SKM-1 (cell line): ENCODE measurements at regions not wholly inside any gene's neighbourhood (a gene's known extent, or its start where the extent isn't known, plus 50 kb on each side); places are given as distances from the start of the nearest gene placed in this dataset.

Source experiments
- DNase-seq: peaks from one replicate; lab custom pipeline; 2025; ENCODE audit not compliant: unreplicated experiment; lab: John Stamatoyannopoulos, UW

DNA sequence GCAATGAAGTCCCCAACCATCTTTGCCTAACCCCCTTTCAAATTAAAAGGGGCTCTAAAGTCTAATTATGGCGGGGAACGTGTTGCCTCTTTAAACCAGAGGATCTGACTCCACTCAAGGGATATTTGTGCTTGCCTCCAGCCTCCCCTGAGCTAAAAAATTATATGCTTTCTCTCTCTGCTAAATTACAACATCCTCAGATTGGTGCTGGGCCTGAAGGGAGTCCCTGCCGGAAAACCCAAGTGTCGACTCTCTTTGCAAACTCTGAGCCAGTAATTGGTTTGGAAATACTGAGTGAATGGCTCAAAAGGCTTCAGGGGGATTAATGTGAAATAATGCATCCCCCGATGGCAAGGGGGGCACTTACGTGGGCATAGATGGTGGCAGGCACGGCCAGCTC lies 208.5 kb upstream of the TNRC6C start:
- DNase-seq = no peak

GRCh38 chr17:77750427-77751043 lies 208.0 kb upstream of the TNRC6C start:
- DNase-seq = no peak

- DNase-seq = no peak
Observed at GRCh38 chr17:77753246-77753645, 205.3 kb upstream of the TNRC6C start.

GRCh38 chr17:77753691-77754245 lies 204.7 kb upstream of the TNRC6C start:
- DNase-seq = no peak

DNA sequence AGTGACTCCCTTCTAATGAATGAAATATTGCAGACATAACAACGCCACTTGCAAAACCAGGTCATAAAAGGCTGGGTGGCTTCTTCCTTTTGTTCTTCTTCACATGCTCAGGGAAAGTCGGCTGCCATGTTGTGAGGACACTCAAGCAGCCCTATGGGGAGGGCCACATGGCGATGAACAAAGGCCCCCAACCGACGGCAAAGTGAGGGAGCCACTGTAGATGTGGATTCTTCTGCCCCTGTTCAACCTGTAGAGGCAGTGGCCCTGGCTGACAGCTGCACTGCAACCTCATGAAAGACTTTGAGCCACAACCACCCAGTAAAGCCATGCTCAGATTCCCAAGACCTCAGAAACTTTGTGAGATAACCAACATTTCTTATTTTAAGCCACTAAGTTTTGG lies 203.5 kb upstream of the TNRC6C start:
- DNase-seq = no peak

DNA sequence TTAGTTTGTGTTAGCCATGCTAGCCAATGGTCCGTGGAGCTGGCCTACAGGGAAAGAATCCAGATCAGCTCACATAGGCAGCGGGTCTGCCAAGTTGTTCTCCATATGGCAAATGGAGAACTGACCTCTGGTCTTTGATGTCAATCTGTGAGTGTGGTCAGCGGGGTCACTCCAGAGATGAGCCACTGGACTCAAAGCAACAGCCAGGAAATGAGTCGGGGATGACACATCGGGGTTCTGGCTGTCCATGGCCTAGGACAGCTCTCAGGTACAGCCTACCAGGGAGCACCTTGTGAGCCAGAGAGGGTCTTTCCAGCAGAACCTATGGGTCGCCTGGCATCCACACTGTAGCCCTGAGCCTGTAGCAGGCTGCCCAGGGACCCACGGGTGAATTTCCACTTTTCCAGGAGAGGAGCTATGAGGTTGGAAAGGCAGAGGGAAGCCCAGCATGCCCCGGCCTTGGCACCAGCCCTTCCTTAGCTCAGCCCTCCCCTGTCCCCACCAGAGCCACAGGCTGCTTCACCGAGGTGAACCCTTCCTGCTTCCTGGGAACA lies 203.0 kb upstream of the TNRC6C start:
- no peak for DNase-seq

GRCh38 chr17:77756028-77756427 lies 202.5 kb upstream of the TNRC6C start:
- DNase-seq = no peak

DNA sequence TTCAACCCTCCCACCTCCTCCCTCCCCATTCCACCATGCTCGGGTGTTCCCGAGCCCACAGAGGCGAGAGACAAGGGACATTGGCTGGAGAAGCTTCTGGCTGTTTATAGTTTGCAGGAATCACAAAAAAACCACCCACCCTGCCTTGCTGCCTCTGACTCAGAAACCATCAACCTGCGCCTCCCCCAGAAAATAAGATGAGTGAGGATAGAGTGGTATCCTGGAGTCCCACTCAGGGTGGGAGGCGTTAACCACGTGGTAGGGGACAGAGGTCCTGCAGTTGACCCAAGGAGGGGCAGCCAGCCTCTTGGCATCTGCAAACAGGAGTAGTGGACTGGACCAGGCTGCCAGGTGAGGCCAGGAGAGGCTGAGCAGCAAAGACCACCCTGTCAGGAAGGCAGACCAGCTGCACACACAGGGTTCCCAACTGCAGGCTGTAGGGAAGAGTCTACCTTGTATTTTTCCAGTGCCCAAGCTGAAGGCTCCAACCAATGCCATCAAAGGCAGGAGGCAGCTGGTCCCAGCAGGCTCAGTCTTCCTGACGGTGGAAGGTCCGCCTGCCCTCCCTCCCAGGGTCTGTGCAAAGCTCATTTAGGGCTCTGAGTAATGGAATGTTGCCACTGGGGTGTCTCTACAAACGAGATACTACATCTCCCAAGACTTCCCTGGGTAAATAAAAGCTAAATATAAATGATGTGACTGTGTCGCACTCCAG lies 201.5 kb upstream of the TNRC6C start:
- DNase-seq = no peak

DNA sequence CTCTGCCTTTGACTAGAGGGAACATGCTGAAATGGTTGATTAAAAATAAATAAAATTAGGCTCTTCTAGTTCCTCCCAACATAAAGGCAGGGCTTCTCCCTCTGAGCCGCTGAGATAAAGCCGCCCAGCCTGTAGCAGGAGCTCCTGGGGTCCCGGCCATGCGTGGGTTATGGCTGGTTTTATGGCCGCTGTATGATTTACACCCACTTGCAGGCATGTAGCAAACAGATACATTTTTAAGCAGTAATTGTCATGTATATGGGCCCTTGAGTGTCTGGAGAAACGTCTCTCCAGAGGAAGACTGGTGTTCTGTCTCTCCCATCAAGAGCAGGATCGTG lies 201.0 kb upstream of the TNRC6C start:
- DNase-seq = no peak

DNA sequence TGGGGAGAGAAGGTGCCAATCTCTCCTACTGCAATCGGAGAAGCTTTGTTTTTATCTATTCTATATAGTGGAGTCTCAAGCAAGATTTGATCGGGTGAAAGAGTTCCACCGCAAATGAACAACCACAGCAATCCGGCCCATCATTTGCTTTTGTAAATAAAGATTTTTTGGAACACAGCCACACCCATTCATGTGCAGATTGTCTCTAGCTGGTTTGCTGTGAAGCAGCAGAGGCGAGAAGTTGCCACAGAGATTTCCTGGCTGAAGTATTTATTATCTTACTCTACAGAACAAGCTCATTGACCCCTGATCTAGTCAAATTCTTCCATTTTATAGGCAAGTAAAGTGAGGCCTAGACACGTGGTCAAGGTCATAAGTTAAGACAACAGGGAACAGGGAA lies 195.5 kb upstream of the TNRC6C start:
- no peak for DNase-seq

GRCh38 chr17:77763575-77763974 lies 194.9 kb upstream of the TNRC6C start:
- no peak for DNase-seq

DNA sequence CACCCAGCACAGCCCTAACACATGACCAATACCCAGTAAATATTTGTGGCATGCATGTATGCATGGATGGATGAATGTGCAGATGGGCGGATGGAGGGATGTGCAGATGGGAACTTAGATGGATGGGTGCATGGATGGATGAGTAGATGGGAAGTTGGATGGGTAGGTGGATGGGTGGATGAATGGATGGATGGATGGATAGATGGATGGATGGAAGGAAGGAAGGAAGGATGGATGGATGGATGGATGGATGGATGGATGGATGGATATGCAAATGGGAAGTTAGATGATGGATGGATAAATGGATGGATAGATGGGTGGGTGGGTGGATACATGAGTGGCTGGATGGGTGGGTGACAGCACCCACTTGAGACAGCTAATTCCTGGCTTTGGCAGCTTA lies 193.2 kb upstream of the TNRC6C start:
- no peak for DNase-seq

GRCh38 chr17:77767148-77767547 lies 191.4 kb upstream of the TNRC6C start:
- no peak for DNase-seq

DNA sequence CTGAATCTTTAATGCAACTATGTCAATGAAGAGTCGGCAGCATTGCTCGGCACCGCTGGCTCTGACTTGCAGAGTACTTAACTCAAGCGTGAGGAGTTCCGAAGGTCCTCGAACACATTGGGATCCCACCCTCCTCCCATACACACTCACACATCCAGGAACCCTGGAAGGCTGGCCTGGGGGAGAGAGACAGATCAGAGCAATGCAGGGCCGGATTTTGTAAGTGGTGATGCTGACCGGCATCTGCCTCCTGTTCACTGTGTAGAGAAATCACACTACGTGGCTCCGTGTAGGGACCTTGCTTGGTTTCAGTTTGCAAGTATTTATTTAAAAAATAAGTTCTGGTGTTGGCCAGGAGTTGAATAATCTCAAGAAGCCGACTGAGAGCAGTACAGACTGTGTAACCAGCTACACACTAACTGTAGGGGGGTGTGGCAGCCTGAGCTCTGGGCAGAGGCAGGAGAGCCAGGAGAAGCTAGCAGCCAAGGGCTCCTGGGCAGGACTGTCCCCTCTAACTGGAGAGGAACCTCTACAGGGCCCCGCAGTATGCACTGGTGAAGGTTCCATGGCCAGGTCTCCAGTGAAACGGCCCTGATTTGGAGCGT lies 190.2 kb upstream of the TNRC6C start:
- DNase-seq = no peak

DNA sequence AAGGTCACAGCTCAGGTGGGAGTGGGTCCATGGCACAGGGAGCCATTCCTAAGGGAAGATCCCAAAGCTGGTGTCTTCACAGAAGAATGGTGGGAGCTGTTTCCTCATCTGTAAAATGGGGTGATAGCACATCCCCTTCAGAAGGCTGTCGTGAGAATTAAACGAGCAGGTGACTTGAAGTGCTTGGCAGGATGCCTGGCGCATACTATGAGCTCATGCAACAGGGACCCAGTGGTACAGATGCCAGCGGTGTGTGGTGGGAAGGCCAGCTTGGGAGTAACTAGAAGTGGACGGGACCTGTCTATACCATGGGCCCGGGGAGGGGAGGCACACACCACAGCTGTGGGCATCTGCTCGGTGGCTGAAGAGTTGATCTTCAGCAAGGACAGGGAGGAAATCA lies 189.3 kb upstream of the TNRC6C start:
- no peak for DNase-seq

DNA sequence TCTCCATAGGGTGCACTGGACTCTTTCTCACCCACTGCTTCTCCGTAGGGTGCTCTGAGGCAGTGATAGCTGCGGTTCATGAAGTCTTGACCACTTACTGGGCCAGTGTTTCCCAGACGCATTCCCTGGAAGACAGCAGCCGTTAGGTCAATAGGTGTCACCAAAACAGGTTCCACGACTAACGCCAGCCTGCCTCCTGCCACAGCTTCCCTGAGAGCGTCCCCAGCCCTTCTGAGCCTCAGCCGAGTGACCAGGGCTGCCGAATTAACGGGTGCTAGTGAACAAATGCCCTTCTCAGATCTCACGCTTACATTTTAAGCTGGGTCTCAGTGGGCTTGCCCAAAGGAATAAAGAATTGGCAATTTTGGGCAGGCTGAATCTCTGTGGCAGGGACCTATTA lies 188.7 kb upstream of the TNRC6C start:
- DNase-seq = no peak

- no peak for DNase-seq
Observed at GRCh38 chr17:77770331-77771105, 188.0 kb upstream of the TNRC6C start.

DNA sequence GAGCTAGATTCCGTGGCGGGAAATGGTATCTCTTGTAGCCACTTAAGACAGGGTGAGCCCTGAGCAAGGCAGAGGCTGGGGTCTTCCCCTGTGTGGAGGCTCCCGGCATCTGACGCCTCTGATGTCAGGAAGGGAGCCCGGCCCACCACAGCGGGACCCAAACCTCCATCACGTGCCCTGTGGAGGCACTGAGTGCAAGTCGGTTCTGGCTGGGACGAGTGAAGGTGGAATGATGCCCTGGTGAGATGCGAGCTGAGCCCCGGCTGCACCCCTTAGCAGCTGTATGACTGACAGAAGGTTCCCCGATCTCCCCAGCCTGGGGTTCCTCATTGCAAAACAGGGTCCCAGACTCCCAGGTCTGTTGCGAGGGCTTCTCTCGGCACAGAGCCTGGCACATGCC lies 187.4 kb upstream of the TNRC6C start:
- DNase-seq = no peak

GRCh38 chr17:77771587-77771986 lies 186.9 kb upstream of the TNRC6C start:
- DNase-seq = no peak

- DNase-seq = no peak
Observed at GRCh38 chr17:77771998-77772397, 186.5 kb upstream of the TNRC6C start.

GRCh38 chr17:77772461-77772897 lies 186.0 kb upstream of the TNRC6C start:
- no peak for DNase-seq
